Prostate gland (tissue), 2 donors: ENCODE measurements at regions not wholly inside any gene's neighbourhood (a gene's known extent, or its start where the extent isn't known, plus 50 kb on each side); places are given as distances from the start of the nearest gene placed in this dataset.

ENCODE experiments used
- DNase-seq: peaks from one replicate; pipeline ENCODE4 v3.0.0-alpha.2; 2019; ENCODE audit warnings: low spot score
- H3K27ac ChIP-seq, 2 donors: fragments of 200-600 bp; sonication (generic); 2 replicates each; pipeline ENCODE4 v1.5.1; 2017 to 2019
- H3K27me3 ChIP-seq: fragments of 200-600 bp; sonication (generic); replicated peaks from 2 replicates; pipeline ENCODE4 v1.5.1; 2019; ENCODE audit not compliant: insufficient read depth
- H3K36me3 ChIP-seq, 2 donors: fragments of 200-600 bp; sonication (generic); 1 replicate in 1 of 2; 2 replicates in 1 of 2; pipeline versions ENCODE4 v1.5.1 to v1.8.1; 2017 to 2019
- H3K4me1 ChIP-seq: fragments of 200-600 bp; sonication (generic); replicated peaks from 2 replicates; pipeline ENCODE4 v1.5.1; 2019
- H3K4me3 ChIP-seq, 2 donors: fragments of 200-600 bp; sonication (generic); 2 replicates each; pipeline ENCODE4 v1.5.1; 2017 to 2019
- H3K9me3 ChIP-seq: fragments of 200-600 bp; sonication (generic); 2 replicates; pipeline ENCODE4 v1.5.1; 2017
- POLR2A ChIP-seq: fragments of 450-650 bp; IDR thresholded peaks from one replicate; pipeline ENCODE4 v1.6.1; 2016; ENCODE audit warnings: antibody characterized with exemption, mild to moderate bottlenecking
- POLR2AphosphoS5 ChIP-seq: sonication (generic); formaldehyde crosslinking; IDR thresholded peaks from one replicate; pipeline ENCODE4 v1.6.1; 2017; ENCODE audit warnings: antibody characterized with exemption
- WGBS: methylation state at CpG from one replicate; pipeline ENCODE4 v1.1.5; 2018; 5-methylcytosine and 5-hydroxymethylcytosine counted together
- intact Hi-C: fragments of 100-400 bp; cut with DNase I; formaldehyde crosslinking; loops from one replicate; pipeline ENCODE4 v1.14.2; 2022
- TF ChIP-seq, protein P1 (sequence below), 4 experiments: fragments of 200-600 bp in 2 of 4; fragments of 450-650 bp in 2 of 4; sonication (generic) in 2 of 4; IDR thresholded peaks; 1 replicate in 3 of 4; 2 replicates in 1 of 4; pipeline ENCODE4 v1.5.1; 2016 to 2019; ENCODE audit warnings: antibody characterized with exemption in 4 of 4, mild to moderate bottlenecking in 2 of 4, moderate library complexity in 2 of 4

GRCh38 chr15:55060836-55061235, 135.9 kb downstream of the RSL24D1 start:
- no peaks in the 10 kb centered on the region for H3K4me1 ChIP-seq
- intact Hi-C loops = no loop called here
- TF ChIP-seq POLR2A = no peak
- TF ChIP-seq, protein P1, sequence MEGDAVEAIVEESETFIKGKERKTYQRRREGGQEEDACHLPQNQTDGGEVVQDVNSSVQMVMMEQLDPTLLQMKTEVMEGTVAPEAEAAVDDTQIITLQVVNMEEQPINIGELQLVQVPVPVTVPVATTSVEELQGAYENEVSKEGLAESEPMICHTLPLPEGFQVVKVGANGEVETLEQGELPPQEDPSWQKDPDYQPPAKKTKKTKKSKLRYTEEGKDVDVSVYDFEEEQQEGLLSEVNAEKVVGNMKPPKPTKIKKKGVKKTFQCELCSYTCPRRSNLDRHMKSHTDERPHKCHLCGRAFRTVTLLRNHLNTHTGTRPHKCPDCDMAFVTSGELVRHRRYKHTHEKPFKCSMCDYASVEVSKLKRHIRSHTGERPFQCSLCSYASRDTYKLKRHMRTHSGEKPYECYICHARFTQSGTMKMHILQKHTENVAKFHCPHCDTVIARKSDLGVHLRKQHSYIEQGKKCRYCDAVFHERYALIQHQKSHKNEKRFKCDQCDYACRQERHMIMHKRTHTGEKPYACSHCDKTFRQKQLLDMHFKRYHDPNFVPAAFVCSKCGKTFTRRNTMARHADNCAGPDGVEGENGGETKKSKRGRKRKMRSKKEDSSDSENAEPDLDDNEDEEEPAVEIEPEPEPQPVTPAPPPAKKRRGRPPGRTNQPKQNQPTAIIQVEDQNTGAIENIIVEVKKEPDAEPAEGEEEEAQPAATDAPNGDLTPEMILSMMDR (IDR thresholded peaks at IDR 0.05) = no peak
- TF ChIP-seq POLR2AphosphoS5 = no peak
- H3K27me3 ChIP-seq = no peaks in the 10 kb centered on the region
- DNase-seq = no peak
- no peak overlapping the region for H3K4me3 ChIP-seq
- H3K36me3 ChIP-seq = no peaks in the 10 kb centered on the region
- H3K27ac ChIP-seq = no peak overlapping the region
- no peaks in the 10 kb centered on the region for H3K9me3 ChIP-seq
- WGBS = 90% methylated on average over 2 of the region's 2 CpGs

DNA sequence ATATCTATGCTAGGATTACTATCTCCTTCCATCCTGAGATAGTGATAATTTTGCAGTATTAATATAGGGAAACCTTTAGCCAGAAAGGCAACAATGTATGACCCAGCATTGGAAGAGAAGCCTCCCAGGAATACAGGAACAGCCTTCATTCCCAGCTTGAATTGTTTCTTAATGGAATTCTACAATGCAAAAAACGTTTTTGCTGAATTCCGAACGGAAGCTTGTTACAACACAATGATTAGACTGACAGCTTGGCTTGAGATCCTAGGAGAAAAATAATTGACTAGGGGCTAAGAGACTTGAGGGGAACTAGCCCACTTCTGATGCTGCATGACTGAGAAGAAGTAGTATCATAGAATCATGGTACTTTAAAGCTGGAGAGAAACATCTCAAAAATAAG, 140.2 kb downstream of the RSL24D1 start:
- 59% methylated on average over 3 of the region's 3 CpGs for WGBS
- intact Hi-C loops = no loop called here
- Histone ChIP-seq H3K4me1 (no peaks in the 10 kb centered on the region), H3K4me3 (no peak overlapping the region), H3K27ac (no peak overlapping the region), H3K27me3 (no peaks in the 10 kb centered on the region), H3K9me3 (no peaks in the 10 kb centered on the region), H3K36me3 (no peaks in the 10 kb centered on the region)
- TF ChIP-seq, protein P1 (IDR thresholded peaks at IDR 0.05) = no peak
- no peak for TF ChIP-seq POLR2A
- TF ChIP-seq POLR2AphosphoS5 = no peak
- no peak for DNase-seq

DNA sequence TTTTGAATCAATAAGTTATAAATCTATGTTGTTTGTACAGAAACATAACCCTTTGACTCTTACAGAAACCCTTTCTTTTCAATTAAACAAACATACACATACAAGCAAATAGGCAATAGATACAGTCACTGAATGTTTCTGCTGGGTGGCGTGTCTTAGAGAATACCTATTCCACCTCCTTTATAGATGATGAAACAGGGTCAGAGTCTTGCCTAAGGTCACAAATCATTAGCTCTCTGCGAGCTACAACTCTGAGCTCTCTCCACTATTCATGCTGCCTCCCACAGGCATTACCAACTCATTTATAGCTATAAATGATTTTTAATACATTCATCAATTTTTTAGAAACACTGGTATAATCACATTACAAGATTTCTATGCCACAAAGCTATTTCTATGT, 152.6 kb downstream of the RSL24D1 start:
- DNase-seq = no peak
- H3K36me3 ChIP-seq = no peaks in the 10 kb centered on the region
- H3K9me3 ChIP-seq = no peaks in the 10 kb centered on the region
- intact Hi-C loops = no loop called here
- no peaks in the 10 kb centered on the region for H3K4me1 ChIP-seq
- WGBS = 66% methylated on average over 2 of the region's 2 CpGs
- TF ChIP-seq, protein P1 (IDR thresholded peaks at IDR 0.05) = no peak
- no peak for TF ChIP-seq POLR2A
- TF ChIP-seq POLR2AphosphoS5 = no peak
- H3K4me3 ChIP-seq = no peak overlapping the region
- no peaks in the 10 kb centered on the region for H3K27me3 ChIP-seq
- H3K27ac ChIP-seq = no peak overlapping the region

DNA sequence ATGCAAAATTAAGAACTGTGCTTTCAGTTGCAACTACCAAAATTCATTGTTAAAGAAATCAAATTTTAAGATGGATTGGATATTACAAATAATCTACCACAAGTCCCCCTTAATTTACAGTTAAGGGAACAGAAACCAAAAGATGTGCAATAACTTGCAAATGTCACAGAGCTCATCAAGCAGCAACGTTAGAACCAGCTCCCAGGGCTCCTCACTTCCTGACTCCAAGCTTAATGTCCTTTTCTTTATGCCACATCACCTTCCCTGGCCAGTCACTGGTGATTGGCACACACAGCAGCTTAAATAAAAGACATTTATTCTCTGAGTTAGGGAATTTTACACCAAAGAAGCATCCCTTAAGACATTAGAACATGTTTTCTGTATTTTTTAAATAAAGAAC, 159.7 kb downstream of the RSL24D1 start:
- Histone ChIP-seq H3K27me3 (no peaks in the 10 kb centered on the region), H3K4me1 (no peaks in the 10 kb centered on the region), H3K27ac (no peak overlapping the region), H3K4me3 (no peak overlapping the region), H3K36me3 (no peaks in the 10 kb centered on the region), H3K9me3 (no peaks in the 10 kb centered on the region)
- WGBS = 7% methylated on average over 1 of the region's 1 CpG
- no peak for DNase-seq
- TF ChIP-seq POLR2A (no peak), POLR2AphosphoS5 (no peak)
- TF ChIP-seq, protein P1 (IDR thresholded peaks at IDR 0.05) = no peak
- intact Hi-C loops = no loop called here

DNA sequence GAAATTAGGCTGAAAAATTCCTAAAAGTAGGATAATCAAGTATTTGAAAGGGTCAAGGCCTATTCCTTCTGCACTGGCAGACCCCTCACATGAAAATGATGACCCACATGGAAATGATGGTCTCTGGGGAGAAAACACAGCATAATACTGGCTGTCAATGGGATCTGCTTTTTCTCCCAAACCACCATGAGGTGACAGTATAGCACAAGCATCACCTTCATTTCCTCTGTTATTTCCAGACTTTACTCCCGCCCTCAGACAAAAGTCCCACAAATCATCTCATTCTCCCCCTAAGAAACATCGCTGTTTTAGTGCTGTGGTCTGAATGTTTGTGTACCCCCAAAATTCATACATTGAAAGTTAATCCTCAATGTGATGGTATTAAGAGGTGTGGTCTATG, 161.0 kb downstream of the RSL24D1 start:
- Histone ChIP-seq H3K27ac (no peak overlapping the region), H3K27me3 (no peaks in the 10 kb centered on the region), H3K36me3 (no peaks in the 10 kb centered on the region), H3K9me3 (no peaks in the 10 kb centered on the region), H3K4me1 (no peaks in the 10 kb centered on the region), H3K4me3 (no peak overlapping the region)
- TF ChIP-seq POLR2A (no peak), POLR2AphosphoS5 (no peak)
- TF ChIP-seq, protein P1 (IDR thresholded peaks at IDR 0.05) = no peak
- 91% methylated on average over 2 of the region's 2 CpGs for WGBS
- intact Hi-C loops = no loop called here
- no peak for DNase-seq
